Endodermal cell (in vitro differentiated cells): ENCODE measurements at regions not wholly inside any gene's neighbourhood (a gene's known extent, or its start where the extent isn't known, plus 50 kb on each side); places are given as distances from the start of the nearest gene placed in this dataset.
A peak's percentile ranks its signal among the peaks of the same experiment; 100 is the strongest.

Experiments used
- DNase-seq: peaks from one replicate; pipeline ENCODE4 v3.0.0-alpha.2; 2017
- H3K27ac ChIP-seq: 2 replicates; pipeline ENCODE4 v1.5.1; 2013; ENCODE audit warnings: mild to moderate bottlenecking, low read depth, low read length, moderate library complexity
- H3K27me3 ChIP-seq: 2 replicates; pipeline ENCODE4 v1.6.1; 2013; ENCODE audit warnings: mild to moderate bottlenecking, low read length, moderate library complexity; ENCODE audit not compliant: insufficient read depth, control insufficient read depth, poor library complexity, severe bottlenecking
- H3K36me3 ChIP-seq: 2 replicates; pipeline ENCODE4 v1.7.0; 2013; ENCODE audit warnings: mild to moderate bottlenecking, low read length, moderate library complexity; ENCODE audit not compliant: control insufficient read depth, insufficient read depth
- H3K4me1 ChIP-seq: one replicate; pipeline ENCODE4 v1.7.0; 2013; ENCODE audit warnings: low read length; ENCODE audit not compliant: control insufficient read depth, insufficient read depth
- H3K4me3 ChIP-seq: 2 replicates; pipeline ENCODE4 v1.5.1; 2013; ENCODE audit warnings: mild to moderate bottlenecking, low read length, moderate library complexity
- H3K9ac ChIP-seq: 2 replicates; pipeline ENCODE4 v1.6.1; 2013; ENCODE audit warnings: mild to moderate bottlenecking, low read length, moderate library complexity; ENCODE audit not compliant: poor library complexity, severe bottlenecking; ENCODE audit errors: extremely low read depth
- H3K9me3 ChIP-seq: 2 replicates; pipeline ENCODE4 v1.6.1; 2013; ENCODE audit warnings: mild to moderate bottlenecking, low read length, moderate library complexity; ENCODE audit not compliant: control insufficient read depth
- H3K27ac Mint-ChIP-seq: 2 replicates; pipeline ENCODE4 v1.8.0; 2020; ENCODE audit warnings: mixed read lengths
- H3K27me3 Mint-ChIP-seq: 2 replicates; pipeline ENCODE4 v1.8.0; 2021; ENCODE audit warnings: mild to moderate bottlenecking, mixed read lengths; ENCODE audit not compliant: insufficient read depth
- H3K36me3 Mint-ChIP-seq: 2 replicates; pipeline ENCODE4 v1.8.0; 2020; ENCODE audit warnings: low read depth, mixed read lengths
- H3K4me1 Mint-ChIP-seq: 2 replicates; pipeline ENCODE4 v1.8.0; 2020; ENCODE audit warnings: mixed read lengths
- H3K4me3 Mint-ChIP-seq: 2 replicates; pipeline ENCODE4 v1.8.0; 2020; ENCODE audit warnings: mild to moderate bottlenecking, moderate library complexity, mixed read lengths
- H3K9me3 Mint-ChIP-seq: 2 replicates; pipeline ENCODE4 v1.8.0; 2020; ENCODE audit warnings: mild to moderate bottlenecking, mixed read lengths
- WGBS, 2 experiments: methylation state at CpG; one replicate each; pipeline versions ENCODE4 v1.1.5 to v1.1.7; 2013; ENCODE audit warnings: missing lambda C conversion rate in 2 of 2, mixed read lengths in 1 of 2; ENCODE audit not compliant: insufficient coverage in 1 of 2, insufficient read length in 1 of 2; 5-methylcytosine and 5-hydroxymethylcytosine counted together
- TF ChIP-seq, protein P1 (sequence below): fragments of 200-600 bp; sonication (generic); conservative IDR thresholded peaks from 2 replicates; pipeline ENCODE4 v1.5.0; 2021; ENCODE audit warnings: antibody characterized with exemption, mild to moderate bottlenecking

DNA sequence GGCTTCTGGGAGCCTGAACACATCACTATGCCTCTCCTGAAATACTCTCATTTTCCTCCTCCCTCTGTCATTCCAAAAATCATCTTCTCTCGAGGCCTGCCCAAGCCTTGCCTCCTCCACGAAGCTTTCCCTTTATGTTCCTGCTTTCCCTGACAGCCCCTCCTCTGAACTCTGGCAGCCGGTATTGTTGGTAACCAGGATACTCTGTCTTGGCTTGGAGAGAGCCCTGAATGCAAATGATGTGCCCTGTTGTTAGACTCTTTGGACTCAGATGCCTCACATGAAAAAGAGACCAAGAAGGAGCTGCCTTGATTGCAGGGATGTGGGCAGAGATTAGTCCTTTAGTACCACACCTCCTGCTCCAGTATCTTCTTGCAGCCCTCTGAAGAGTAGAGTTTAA lies 138.5 kb upstream of the DLX2 start:
- no peak for DNase-seq
- H3K4me3 ChIP-seq = no peak overlapping the region
- H3K27me3 ChIP-seq = peaks cover 6% of the 10 kb centered on the region
- no peak overlapping the region for H3K9ac ChIP-seq
- H3K36me3 Mint-ChIP-seq = no peaks in the 10 kb centered on the region
- no peaks in the 10 kb centered on the region for H3K36me3 ChIP-seq
- no peak overlapping the region for H3K4me3 Mint-ChIP-seq
- TF ChIP-seq, protein P1, sequence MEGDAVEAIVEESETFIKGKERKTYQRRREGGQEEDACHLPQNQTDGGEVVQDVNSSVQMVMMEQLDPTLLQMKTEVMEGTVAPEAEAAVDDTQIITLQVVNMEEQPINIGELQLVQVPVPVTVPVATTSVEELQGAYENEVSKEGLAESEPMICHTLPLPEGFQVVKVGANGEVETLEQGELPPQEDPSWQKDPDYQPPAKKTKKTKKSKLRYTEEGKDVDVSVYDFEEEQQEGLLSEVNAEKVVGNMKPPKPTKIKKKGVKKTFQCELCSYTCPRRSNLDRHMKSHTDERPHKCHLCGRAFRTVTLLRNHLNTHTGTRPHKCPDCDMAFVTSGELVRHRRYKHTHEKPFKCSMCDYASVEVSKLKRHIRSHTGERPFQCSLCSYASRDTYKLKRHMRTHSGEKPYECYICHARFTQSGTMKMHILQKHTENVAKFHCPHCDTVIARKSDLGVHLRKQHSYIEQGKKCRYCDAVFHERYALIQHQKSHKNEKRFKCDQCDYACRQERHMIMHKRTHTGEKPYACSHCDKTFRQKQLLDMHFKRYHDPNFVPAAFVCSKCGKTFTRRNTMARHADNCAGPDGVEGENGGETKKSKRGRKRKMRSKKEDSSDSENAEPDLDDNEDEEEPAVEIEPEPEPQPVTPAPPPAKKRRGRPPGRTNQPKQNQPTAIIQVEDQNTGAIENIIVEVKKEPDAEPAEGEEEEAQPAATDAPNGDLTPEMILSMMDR = no peak
- peaks cover 58% of the 10 kb centered on the region for H3K27me3 Mint-ChIP-seq
- no peaks in the 10 kb centered on the region for H3K4me1 Mint-ChIP-seq
- H3K4me1 ChIP-seq = no peaks in the 10 kb centered on the region
- WGBS, 2 experiments = 43 to 80% methylated on average over 2 to 3 of the region's 3 CpGs
- H3K27ac Mint-ChIP-seq = no peak overlapping the region
- H3K27ac ChIP-seq = peak overlapping the region; percentile 55
- H3K9me3 Mint-ChIP-seq = no peaks in the 10 kb centered on the region
- no peaks in the 10 kb centered on the region for H3K9me3 ChIP-seq

DNA sequence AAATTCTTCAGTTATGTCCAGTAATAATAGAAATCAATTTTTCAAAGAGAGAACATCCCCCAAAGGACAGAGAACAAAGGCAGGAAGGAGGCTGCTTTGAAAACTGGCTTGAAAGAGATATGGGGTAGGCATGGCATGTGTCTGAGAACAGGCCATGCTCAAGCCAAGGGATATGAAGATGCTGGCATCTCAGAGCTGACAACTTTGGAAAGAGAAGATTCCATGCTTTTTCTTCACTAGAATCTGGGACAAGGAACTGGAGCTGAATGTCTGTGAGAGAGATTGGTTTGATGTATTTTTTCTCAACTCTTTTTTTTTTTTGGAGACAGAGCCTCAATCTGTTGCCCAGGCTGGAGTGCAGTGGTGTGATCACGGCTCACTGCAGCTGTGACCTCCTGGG lies 139.8 kb upstream of the DLX2 start:
- Mint-ChIP-seq H3K27ac (no peak overlapping the region), H3K4me1 (peaks cover 2% of the 10 kb centered on the region)

DNA sequence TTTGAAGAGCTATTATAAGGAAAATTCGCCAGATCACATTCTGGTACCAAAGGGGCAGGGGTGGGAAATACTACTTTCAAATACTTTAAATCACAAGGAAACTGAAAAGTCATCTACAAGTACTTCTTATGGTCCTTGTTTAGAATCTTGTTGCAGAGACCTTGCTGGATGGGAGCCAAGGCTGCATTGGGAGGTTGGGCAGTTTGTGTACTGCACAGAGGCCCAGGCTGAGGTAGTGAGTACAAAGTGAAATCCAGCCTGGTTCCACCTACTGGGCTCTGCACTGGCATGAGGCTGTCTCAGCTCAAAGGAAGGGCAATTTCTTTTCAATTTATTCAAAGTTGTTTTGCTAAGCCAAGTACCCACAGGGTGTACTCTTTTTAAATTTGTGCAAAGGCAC lies 140.3 kb upstream of the DLX2 start:
- H3K4me3 ChIP-seq = no peak overlapping the region
- H3K36me3 ChIP-seq = no peaks in the 10 kb centered on the region
- no peaks in the 10 kb centered on the region for H3K9me3 ChIP-seq
- WGBS, 2 experiments = 82% methylated on average over 1 of the region's 1 CpG; no CpG with 5 or more reads in 1 of the 2 experiments
- H3K9ac ChIP-seq = no peak overlapping the region
- no peak overlapping the region for H3K27ac ChIP-seq
- H3K4me1 Mint-ChIP-seq = peaks cover 2% of the 10 kb centered on the region
- H3K27ac Mint-ChIP-seq = no peak overlapping the region
- no peak for DNase-seq
- no peaks in the 10 kb centered on the region for H3K4me1 ChIP-seq
- peaks cover 45% of the 10 kb centered on the region for H3K27me3 Mint-ChIP-seq
- no peak overlapping the region for H3K4me3 Mint-ChIP-seq
- TF ChIP-seq, protein P1 = no peak
- no peaks in the 10 kb centered on the region for H3K36me3 Mint-ChIP-seq
- no peaks in the 10 kb centered on the region for H3K27me3 ChIP-seq
- H3K9me3 Mint-ChIP-seq = no peaks in the 10 kb centered on the region

More for the DNA sequence above, 139.8 kb upstream of the DLX2 start:
- Histone ChIP-seq H3K9ac (no peak overlapping the region), H3K4me3 (no peak overlapping the region), H3K27ac (no peak overlapping the region), H3K36me3 (no peaks in the 10 kb centered on the region), H3K27me3 (no peaks in the 10 kb centered on the region), H3K4me1 (no peaks in the 10 kb centered on the region), H3K9me3 (no peaks in the 10 kb centered on the region)
- Mint-ChIP-seq H3K36me3 (no peaks in the 10 kb centered on the region), H3K4me3 (no peak overlapping the region), H3K9me3 (no peaks in the 10 kb centered on the region), H3K27me3 (peaks cover 49% of the 10 kb centered on the region)
- TF ChIP-seq, protein P1 = no peak
- DNase-seq = no peak
- WGBS, 2 experiments = 83% methylated on average over 1 of the region's 1 CpG; no CpG with 5 or more reads in 1 of the 2 experiments
